HG03097 (cell line): ENCODE measurements at regions not wholly inside any gene's neighbourhood (a gene's known extent, or its start where the extent isn't known, plus 50 kb on each side); places are given as distances from the start of the nearest gene placed in this dataset.
"Not testable (repeated sequence)": the region's sequence is repeated elsewhere in the genome, so short reads cannot be mapped to it uniquely, and the experiment has no call there.

Experiments used
- ATAC-seq: cut with Tn5 transposase; IDR thresholded peaks from one replicate; pipeline ENCODE4 v1.9.1; 2021; ENCODE audit not compliant: unreplicated experiment, low FRiP score

DNA sequence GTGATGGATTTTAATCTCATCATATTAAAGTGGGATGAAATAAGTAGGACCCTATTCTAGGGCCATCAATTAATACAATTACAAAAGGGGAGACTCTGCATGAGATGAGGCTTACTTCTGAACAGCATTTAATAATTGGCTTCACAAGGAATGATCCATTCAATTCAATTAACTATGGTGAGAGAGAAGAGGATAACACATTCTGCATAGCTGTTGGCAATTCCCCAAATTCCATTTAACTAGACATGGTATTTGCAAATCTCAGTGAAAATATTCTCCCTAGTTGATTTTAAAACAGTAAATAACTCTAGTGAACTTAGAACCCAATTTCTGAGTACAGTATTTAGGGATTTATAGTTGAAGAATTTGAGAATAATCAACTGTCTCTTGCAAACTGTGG, 145.3 kb downstream of the NOC3L start:
- no peak for ATAC-seq

DNA sequence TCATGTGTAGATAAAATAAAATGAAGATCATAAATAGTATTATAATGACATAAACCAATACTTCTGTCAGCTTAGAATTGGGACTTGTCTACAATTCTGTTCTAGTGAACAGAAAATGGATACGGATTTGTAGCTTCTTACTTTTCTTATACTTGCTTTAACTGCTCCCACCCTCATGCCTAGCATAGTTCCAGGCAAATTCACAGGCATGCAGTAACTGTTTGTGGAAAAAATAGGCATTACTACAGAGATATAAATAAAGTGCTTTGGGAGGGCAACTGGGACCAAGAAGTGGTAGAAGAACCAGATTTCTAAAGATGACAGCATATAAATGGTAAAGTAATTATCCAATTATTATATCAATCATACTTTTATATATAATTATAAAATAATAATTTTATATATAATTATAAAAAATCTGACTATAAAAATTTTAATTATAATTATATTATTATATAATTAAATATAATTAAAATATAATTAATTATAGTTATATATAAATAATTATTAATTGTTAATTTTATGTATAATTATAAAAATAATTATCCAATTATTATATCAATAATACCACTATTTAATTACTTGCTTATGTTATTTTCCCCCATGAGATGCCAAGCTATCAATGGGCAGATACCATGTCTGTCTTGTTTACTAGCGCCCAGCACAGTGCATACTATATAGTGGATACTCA, 144.1 kb downstream of the NOC3L start:
- ATAC-seq, result no peak

DNA sequence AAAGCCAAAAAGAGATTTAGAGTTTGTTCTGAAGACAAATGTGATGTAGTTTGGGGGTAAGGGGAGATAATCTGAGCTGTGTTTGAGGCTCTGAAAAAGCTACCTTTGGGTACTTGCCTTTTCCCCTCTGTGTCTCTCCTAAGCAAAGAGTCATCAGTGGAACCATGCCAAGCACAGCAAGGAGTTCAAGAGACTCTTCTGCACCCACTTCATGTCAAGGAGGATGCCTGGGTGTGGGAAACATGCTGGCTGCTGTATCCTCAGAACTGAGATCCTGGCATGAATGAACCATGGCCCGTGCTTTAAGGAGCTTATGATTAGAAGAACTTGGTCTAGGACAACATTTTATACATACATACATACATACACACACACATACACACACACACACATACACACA, 142.9 kb downstream of the NOC3L start:
- ATAC-seq, result no peak

- no peak for ATAC-seq
Observed at GRCh38 chr10:94220717-94221116, 142.0 kb downstream of the NOC3L start.

DNA sequence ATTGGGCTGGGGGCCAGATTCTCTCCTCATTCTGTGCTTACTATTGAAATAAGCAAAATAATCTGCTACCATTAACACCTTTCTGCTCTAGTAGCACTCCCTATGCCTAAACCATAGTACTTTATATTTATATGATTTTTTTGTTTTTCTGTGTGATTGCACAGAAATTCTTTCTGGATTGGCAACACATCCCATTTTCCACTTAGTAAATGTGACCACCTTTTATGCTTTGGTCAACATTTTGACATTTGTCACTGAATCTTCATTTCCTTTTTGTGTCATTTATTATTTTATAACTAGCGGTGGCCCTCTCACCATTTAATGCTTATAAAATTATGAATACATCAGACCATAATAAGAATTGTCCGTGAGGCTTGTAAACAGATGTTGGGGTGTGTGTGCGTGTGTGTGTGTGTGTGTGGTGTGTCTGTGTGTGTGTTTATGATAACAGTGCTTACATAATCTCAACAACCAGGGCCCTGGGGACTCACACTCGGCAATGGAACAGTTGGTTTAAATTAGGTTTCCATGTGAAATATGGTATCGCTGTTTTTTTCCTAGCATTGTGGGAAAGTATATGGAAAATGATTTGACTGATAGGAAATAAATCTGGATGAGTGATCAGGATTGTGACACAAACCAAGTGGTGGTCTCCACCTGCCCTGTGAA, 138.9 kb downstream of the NOC3L start:
- no peak for ATAC-seq

DNA sequence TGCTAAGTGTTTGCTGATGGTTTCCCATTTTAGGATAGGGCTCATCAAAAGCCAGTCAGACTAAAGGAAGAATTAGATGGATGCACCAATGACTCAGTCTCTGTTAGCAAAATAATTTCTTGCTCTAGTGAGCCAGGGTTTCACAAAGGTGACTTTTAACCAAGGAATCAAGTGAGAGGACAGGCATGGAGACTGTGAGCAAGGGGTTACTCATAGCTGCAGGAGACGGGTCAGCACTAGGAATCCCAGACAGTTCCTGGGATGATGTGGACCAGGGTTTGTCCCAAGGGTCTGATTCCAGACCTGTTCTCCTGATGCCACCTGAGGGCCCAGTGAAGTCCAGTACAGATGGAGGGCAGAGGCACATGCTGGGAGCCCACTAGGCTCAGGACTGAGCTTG, 138.1 kb downstream of the NOC3L start:
- ATAC-seq, result no peak

DNA sequence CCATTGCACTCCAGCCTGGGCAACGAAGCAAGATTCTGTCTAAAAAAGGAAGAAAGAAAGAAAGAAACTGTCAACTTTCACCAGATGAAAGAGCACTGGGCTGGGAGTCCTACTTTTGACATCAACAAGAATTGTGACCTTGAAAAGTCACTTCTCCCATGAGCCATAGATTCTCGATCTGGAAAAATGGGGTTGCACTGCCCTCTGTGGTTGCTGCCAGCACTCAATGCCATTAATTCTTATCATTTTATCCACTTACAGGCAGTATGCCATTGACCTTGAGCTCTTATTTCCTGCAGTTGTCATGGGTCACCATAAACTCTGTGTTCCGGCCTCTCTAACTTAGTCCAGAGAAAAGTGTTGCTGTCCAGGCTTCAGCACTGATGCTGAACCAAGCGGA, 137.2 kb downstream of the NOC3L start:
- no peak for ATAC-seq

GRCh38 chr10:94230134-94230785, 132.5 kb downstream of the NOC3L start:
- no peak for ATAC-seq

DNA sequence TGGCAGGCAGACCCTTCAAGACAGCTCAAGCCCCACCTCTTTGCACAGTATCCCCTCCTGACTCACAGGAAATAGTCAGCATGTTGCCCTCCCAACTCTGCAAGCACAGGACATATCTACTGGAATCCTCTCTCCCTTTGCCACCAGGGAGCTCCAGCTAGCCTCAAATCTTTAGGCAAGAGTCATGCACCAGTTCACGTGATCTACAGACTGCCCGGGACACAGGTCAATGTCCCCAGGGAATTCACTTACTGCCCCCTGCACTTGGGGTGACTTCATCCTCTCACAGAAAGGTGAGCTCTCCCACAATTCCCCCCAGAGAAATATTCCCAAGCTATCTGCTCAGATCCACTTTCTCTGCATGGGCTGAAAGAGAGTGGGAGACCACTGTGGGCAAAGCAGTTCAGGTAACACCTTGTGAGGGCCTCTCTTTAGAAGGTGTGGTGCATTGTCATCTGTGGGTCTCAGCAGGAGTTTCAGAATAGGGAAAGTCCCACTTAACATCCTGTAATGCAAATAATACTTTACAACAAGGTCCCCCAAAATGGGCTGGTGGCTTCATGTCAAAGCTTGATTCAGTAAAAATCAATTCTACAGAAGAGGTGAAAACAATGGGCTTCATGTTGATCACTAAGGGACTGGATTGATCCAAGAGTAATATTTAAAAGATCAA, 129.9 kb downstream of the NOC3L start:
- no peak for ATAC-seq

DNA sequence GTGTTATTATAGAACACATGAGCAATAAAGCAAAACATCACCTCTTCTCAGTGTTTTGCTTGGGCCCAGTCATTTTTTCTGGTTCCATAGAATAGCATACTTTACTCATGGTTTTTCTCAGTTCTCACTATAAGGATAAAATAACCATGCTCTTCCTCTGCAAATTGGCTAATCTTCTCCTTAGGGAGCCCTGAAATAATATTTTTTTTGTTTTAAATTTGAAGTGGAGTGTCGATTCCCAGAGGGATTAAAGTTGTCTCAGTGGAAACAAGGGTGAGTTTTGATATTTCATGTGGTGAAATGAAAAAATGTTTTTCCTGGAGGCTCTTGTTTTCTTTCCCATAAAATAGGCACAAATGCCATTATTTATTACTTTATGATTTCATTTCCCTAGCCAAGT, 127.3 kb downstream of the NOC3L start:
- ATAC-seq, result no peak

DNA sequence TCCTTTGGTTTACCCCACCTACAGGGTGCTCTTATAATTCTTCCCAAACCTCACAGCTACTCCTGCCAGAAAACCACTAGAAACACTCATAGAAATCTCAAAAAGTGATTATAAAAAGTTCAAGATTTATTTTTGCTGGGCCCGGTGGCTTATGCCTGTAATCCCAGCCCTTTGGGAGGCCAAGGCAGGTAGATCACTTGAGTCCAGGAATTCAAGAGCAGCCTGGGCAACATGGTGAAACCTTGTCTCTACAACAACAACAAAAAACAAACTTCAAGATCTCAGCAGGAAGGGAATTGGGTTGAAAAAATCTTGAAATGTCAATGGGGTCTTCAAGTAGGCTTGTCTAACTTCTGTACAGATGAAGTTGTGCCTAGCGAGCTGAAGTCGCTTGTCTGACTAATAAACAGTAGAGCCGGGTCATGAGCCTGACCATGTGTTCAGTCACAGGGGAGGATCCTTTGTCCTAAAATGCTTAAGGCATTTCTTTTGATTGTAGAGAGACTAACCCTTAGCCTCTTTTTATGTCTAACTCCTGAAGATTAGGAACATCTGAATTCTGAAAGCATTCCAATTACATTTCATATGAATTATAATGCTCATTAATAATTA, 124.6 kb downstream of the NOC3L start:
- no peak for ATAC-seq

DNA sequence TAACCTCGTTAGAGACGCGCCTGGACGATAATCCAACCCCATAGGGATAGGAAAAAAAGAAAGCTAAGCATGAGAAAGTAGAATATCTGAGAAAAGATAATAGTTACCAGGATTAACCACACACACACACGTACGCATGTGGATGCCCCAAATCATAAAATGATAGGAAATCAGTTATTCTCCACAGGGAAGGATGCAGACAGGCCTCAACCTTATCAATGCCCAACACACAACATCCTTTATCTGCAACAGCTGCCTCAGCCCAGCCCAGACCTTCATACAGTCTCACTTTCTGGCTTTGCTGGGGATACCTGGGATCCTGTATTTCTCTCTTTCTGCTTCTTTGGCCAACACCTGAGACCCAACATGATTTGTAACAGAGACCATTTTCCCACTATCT, 123.0 kb downstream of the NOC3L start:
- no peak for ATAC-seq

GRCh38 chr10:94240491-94240890, 122.2 kb downstream of the NOC3L start:
- ATAC-seq, result no peak

DNA sequence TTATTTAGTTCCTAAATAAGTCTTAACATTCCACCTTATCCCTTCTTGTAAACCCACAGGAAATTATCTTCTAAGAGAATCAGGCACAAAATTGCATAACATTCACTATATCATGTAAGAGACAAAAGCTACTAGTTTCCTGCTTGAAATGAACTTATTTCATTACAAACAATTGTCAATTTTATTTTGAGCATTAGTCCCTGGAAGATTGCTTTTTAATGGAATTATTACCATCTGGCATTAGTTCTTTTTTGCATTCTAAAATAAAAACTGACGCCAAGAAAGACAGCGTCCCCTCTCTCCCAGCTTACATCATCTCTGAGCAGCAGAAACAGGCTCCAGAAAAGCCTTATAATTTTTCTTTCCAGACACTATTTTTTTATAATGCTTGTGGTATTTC, 121.8 kb downstream of the NOC3L start:
- no peak for ATAC-seq

DNA sequence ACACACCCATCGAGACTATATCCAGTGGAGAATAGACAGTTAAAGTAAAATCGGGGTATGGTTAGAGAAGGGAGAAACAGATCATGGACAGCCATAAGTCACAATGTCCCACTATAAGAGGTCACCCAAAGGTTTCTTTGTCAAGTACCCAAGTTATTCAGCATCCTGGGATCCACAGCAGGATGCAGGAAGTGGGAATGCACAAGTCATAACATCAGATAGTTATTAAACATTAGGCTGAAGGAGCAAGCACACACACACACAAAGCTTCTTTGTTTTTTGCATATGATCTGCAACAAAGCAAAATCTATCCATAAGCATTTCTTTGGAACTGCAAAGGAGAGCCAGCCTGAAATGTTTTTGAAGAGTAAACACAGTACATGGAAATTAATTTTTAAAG, 111.6 kb downstream of the NOC3L start:
- no peak for ATAC-seq

GRCh38 chr10:94251568-94251967, 111.2 kb downstream of the NOC3L start:
- no peak for ATAC-seq

GRCh38 chr10:94257407-94257806, 105.3 kb downstream of the NOC3L start:
- not testable (repeated sequence) for ATAC-seq

DNA sequence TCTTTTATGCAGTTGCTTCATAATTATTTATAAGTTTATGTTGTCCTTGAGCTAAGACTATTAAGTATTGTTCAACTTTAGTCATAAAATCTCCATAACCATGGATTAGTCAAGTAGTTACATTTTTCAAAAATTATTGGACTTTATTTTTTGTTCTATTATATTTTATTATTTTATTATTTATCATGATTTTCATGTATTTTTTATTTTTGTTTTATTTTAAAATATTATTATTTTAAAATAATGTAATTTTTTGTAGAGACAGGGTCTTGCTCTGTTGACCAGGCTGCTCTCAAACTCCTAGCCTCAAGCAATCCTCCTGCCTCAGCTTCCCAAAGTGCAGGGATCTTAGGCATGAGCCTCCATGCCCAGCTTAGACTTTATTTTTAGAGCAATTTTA, 102.3 kb downstream of the NOC3L start:
- no peak for ATAC-seq

- ATAC-seq, result no peak
Observed at GRCh38 chr10:94264085-94264484, 98.7 kb downstream of the NOC3L start.

- no peak for ATAC-seq
Observed at GRCh38 chr10:94266091-94266490, 96.6 kb downstream of the NOC3L start.

GRCh38 chr10:94268652-94269051, 94.1 kb downstream of the NOC3L start:
- ATAC-seq, result no peak
